Keratinocyte (primary cell): ENCODE measurements at regions not wholly inside any gene's neighbourhood (a gene's known extent, or its start where the extent isn't known, plus 50 kb on each side); places are given as distances from the start of the nearest gene placed in this dataset.

Source experiments
- DNase-seq: peaks from one replicate; pipeline ENCODE4 v3.0.0-alpha.2; 2011; ENCODE audit warnings: low read depth, missing footprints, low spot score
- FAIRE-seq: peaks from 2 replicates; lab custom pipeline; 2011; peaks lifted over from hg19 to GRCh38; lab: Jason Lieb, UNC
- H2AFZ ChIP-seq: 2 replicates; pipeline ENCODE4 v1.6.0; 2012; ENCODE audit warnings: low read length, control low read depth, inconsistent platforms; ENCODE audit not compliant: control insufficient read depth
- H3K27ac ChIP-seq: 2 replicates; pipeline ENCODE4 v1.5.1; 2011; ENCODE audit warnings: low read length; ENCODE audit not compliant: control insufficient read depth, insufficient read depth
- H3K27me3 ChIP-seq: 3 replicates; pipeline ENCODE4 v1.6.0; 2011; ENCODE audit warnings: low read length; ENCODE audit not compliant: control insufficient read depth, insufficient read depth; ENCODE audit errors: extremely low read depth
- H3K36me3 ChIP-seq, 2 experiments: 2 replicates in 1 of 2; 3 replicates in 1 of 2; pipeline ENCODE4 v1.5.1; 2011; ENCODE audit warnings: low read length in 2 of 2, mild to moderate bottlenecking in 1 of 2; ENCODE audit not compliant: control insufficient read depth in 2 of 2, insufficient read depth in 2 of 2; ENCODE audit errors: extremely low read depth in 1 of 2
- H3K4me1 ChIP-seq: 3 replicates; pipeline ENCODE4 v1.5.1; 2011; ENCODE audit warnings: low read length; ENCODE audit not compliant: control insufficient read depth, insufficient read depth; ENCODE audit errors: extremely low read depth
- H3K4me2 ChIP-seq: 3 replicates; pipeline ENCODE4 v1.6.0; 2011; ENCODE audit warnings: low read depth, low read length; ENCODE audit not compliant: control insufficient read depth, insufficient read depth; ENCODE audit errors: extremely low read depth
- H3K4me3 ChIP-seq, 3 experiments: fragments of 200-600 bp in 1 of 3; sonication (generic) in 1 of 3; 2 replicates in 2 of 3; 3 replicates in 1 of 3; pipeline ENCODE4 v1.5.1; 2011 to 2016; ENCODE audit warnings: low read length in 3 of 3, mild to moderate bottlenecking in 3 of 3, control low read depth in 2 of 3, inconsistent platforms in 1 of 3, low read depth in 1 of 3, mixed read lengths in 1 of 3, mixed run types in 1 of 3, moderate library complexity in 1 of 3; ENCODE audit not compliant: control insufficient read depth in 2 of 3, insufficient read depth in 2 of 3; ENCODE audit errors: extremely low read depth in 1 of 3
- H3K79me2 ChIP-seq: 2 replicates; pipeline ENCODE4 v1.6.0; 2012; ENCODE audit warnings: low read length; ENCODE audit not compliant: control insufficient read depth, insufficient read depth
- H3K9ac ChIP-seq: 3 replicates; pipeline ENCODE4 v1.6.0; 2011; ENCODE audit warnings: low read length; ENCODE audit not compliant: control insufficient read depth, insufficient read depth; ENCODE audit errors: extremely low read depth
- H3K9me1 ChIP-seq: 3 replicates; pipeline ENCODE4 v1.6.0; 2011; ENCODE audit warnings: low read length; ENCODE audit not compliant: control insufficient read depth, insufficient read depth; ENCODE audit errors: extremely low read depth
- H3K9me3 ChIP-seq: 2 replicates; pipeline ENCODE4 v1.5.1; 2012; ENCODE audit warnings: low read depth, low read length; ENCODE audit not compliant: control insufficient read depth
- H4K20me1 ChIP-seq: 3 replicates; pipeline ENCODE4 v1.6.0; 2011; ENCODE audit warnings: low read length; ENCODE audit not compliant: control insufficient read depth, insufficient read depth; ENCODE audit errors: extremely low read depth
- CTCF ChIP-seq, 3 experiments: IDR thresholded peaks in 1 of 3; conservative IDR thresholded peaks in 1 of 3; optimal IDR thresholded peaks in 1 of 3; 2 replicates in 2 of 3; 3 replicates in 1 of 3; pipeline versions ENCODE3 to v1.5.1; 2011; ENCODE audit warnings: low read length in 3 of 3, mild to moderate bottlenecking in 3 of 3, moderate library complexity in 2 of 3, control low read depth in 1 of 3, inconsistent platforms in 1 of 3; ENCODE audit not compliant: insufficient read depth in 2 of 3; ENCODE audit errors: extremely low read depth in 1 of 3
- EZH2 ChIP-seq: IDR thresholded peaks from one replicate; pipeline ENCODE4 v1.6.1; 2012; ENCODE audit warnings: inconsistent platforms, mild to moderate bottlenecking, low read length, moderate library complexity
- dilution Hi-C: fragments of 300-500 bp; cut with MboI; formaldehyde crosslinking; loops from one replicate; pipeline ENCODE4 v1.7.0; 2020; ENCODE audit warnings: low sequenced_read_pairs; ENCODE audit not compliant: extremely low pct_ligation_motif_present

- FAIRE-seq (no peak), DNase-seq (no peak)
- H3K27ac ChIP-seq: no peak overlapping the region
- no peaks in the 10 kb centered on the region for H3K9me1 ChIP-seq
- no peak overlapping the region for H3K9ac ChIP-seq
- no peaks in the 10 kb centered on the region for H3K36me3 ChIP-seq
- peaks cover 16% of the 10 kb centered on the region for H3K4me1 ChIP-seq
- H3K27me3 ChIP-seq: no peaks in the 10 kb centered on the region
- no peak overlapping the region for H3K4me2 ChIP-seq
- no peaks in the 10 kb centered on the region for H3K79me2 ChIP-seq
- no peaks in the 10 kb centered on the region for H3K9me3 ChIP-seq
- dilution Hi-C loops: no loop called here
- H3K4me3 ChIP-seq: no peak overlapping the region
- TF ChIP-seq EZH2: no peak
- no peak for TF ChIP-seq CTCF (optimal IDR thresholded peaks at IDR 0.05 in 1 of 3, IDR thresholded peaks at IDR 0.05 in 1 of 3, conservative IDR thresholded peaks at IDR 0.05 in 1 of 3; ENCODE audit: extremely low read depth in 1 of 3, insufficient read depth in 2 of 3, low read length in 3 of 3)
- no peaks in the 10 kb centered on the region for H4K20me1 ChIP-seq
- H2AFZ ChIP-seq: no peak overlapping the region
These were observed 513.8 kb downstream of the ZEB2 start for GRCh38 chr2:144006139-144006538.

- FAIRE-seq: no peak
These were observed 515.2 kb downstream of the ZEB2 start for GRCh38 chr2:144004742-144005141.

More at GRCh38 chr2:144004742-144005141, 515.2 kb downstream of the ZEB2 start:
- Histone ChIP-seq H3K79me2 (no peaks in the 10 kb centered on the region), H3K9me1 (no peaks in the 10 kb centered on the region), H3K36me3 (no peaks in the 10 kb centered on the region), H3K9me3 (no peaks in the 10 kb centered on the region), H3K9ac (no peak overlapping the region), H3K4me1 (peaks cover 2% of the 10 kb centered on the region), H3K27ac (no peak overlapping the region), H2AFZ (peak overlapping the region; percentile 53), H4K20me1 (no peaks in the 10 kb centered on the region), H3K4me3 (no peak overlapping the region), H3K27me3 (no peaks in the 10 kb centered on the region), H3K4me2 (no peak overlapping the region)
- no peak for DNase-seq
- TF ChIP-seq EZH2: no peak
- TF ChIP-seq CTCF (optimal IDR thresholded peaks at IDR 0.05 in 1 of 3, IDR thresholded peaks at IDR 0.05 in 1 of 3, conservative IDR thresholded peaks at IDR 0.05 in 1 of 3; ENCODE audit: extremely low read depth in 1 of 3, insufficient read depth in 2 of 3, low read length in 3 of 3): no peak
- dilution Hi-C loops: no loop called here
